ENCODE measurements at regions not wholly inside any gene's neighbourhood (a gene's known extent, or its start where the extent isn't known, plus 50 kb on each side); places are given as distances from the start of the nearest gene placed in this dataset.
"Not testable (repeated sequence)": the region's sequence is repeated elsewhere in the genome, so short reads cannot be mapped to it uniquely, and the experiment has no call there.

- TF ChIP-seq POLR2A, EP300 (IDR thresholded peaks at IDR 0.05): not testable (repeated sequence)
- TF ChIP-seq, protein P1, sequence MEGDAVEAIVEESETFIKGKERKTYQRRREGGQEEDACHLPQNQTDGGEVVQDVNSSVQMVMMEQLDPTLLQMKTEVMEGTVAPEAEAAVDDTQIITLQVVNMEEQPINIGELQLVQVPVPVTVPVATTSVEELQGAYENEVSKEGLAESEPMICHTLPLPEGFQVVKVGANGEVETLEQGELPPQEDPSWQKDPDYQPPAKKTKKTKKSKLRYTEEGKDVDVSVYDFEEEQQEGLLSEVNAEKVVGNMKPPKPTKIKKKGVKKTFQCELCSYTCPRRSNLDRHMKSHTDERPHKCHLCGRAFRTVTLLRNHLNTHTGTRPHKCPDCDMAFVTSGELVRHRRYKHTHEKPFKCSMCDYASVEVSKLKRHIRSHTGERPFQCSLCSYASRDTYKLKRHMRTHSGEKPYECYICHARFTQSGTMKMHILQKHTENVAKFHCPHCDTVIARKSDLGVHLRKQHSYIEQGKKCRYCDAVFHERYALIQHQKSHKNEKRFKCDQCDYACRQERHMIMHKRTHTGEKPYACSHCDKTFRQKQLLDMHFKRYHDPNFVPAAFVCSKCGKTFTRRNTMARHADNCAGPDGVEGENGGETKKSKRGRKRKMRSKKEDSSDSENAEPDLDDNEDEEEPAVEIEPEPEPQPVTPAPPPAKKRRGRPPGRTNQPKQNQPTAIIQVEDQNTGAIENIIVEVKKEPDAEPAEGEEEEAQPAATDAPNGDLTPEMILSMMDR (IDR thresholded peaks at IDR 0.05): not testable (repeated sequence)
Observed at GRCh38 chr2:242061930-242062329, 192.4 kb downstream of the RTP5 start.
